SU-DHL-6 (cell line): ENCODE measurements at regions not wholly inside any gene's neighbourhood (a gene's known extent, or its start where the extent isn't known, plus 50 kb on each side); places are given as distances from the start of the nearest gene placed in this dataset.

Experiments
- CTCF ChIP-seq: fragments of 200-600 bp; sonication (generic); IDR thresholded peaks from one replicate; pipeline ENCODE4 v1.5.1; 2017; ENCODE audit warnings: antibody characterized with exemption, mild to moderate bottlenecking, low read length, moderate library complexity; ENCODE audit not compliant: insufficient read depth, poor library complexity, severe bottlenecking
- EZH2phosphoT487 ChIP-seq: fragments of 200-600 bp; sonication (generic), shearing (Covaris generic); conservative IDR thresholded peaks from 2 replicates; pipeline ENCODE4 v1.6.1; 2018; ENCODE audit warnings: mild to moderate bottlenecking, antibody characterized with exemption, low read length, moderate library complexity, mixed read lengths

- TF ChIP-seq CTCF, result no peak
- no peak for TF ChIP-seq EZH2phosphoT487
Observed at GRCh38 chr17:36837195-36837938, 99.9 kb upstream of the LHX1 start.
